LNCAP (cell line): ENCODE measurements at regions not wholly inside any gene's neighbourhood (a gene's known extent, or its start where the extent isn't known, plus 50 kb on each side); places are given as distances from the start of the nearest gene placed in this dataset.

ENCODE experiments used
- CTCF ChIP-seq: fragments of 450-650 bp; IDR thresholded peaks from 2 replicates; pipeline ENCODE4 v1.5.1; 2017; ENCODE audit warnings: mild to moderate bottlenecking

GRCh38 chr3:82308755-82309154, 547.3 kb upstream of the GBE1 start:
- no peak for TF ChIP-seq CTCF

- TF ChIP-seq CTCF, result no peak
Measured at GRCh38 chr3:82306189-82306588, 544.7 kb upstream of the GBE1 start.

- TF ChIP-seq CTCF, result no peak
Measured at GRCh38 chr3:82294609-82295008, 533.2 kb upstream of the GBE1 start.

- no peak for TF ChIP-seq CTCF
Measured at GRCh38 chr3:82293867-82294266, 532.4 kb upstream of the GBE1 start.

GRCh38 chr3:82293435-82293834, 532.0 kb upstream of the GBE1 start:
- TF ChIP-seq CTCF, result no peak

- no peak for TF ChIP-seq CTCF
Measured at GRCh38 chr3:82287562-82287961, 526.1 kb upstream of the GBE1 start.

- TF ChIP-seq CTCF, result no peak
Measured at GRCh38 chr3:82281205-82281604, 519.8 kb upstream of the GBE1 start.

- TF ChIP-seq CTCF, result no peak
Measured at GRCh38 chr3:82276992-82277391, 515.5 kb upstream of the GBE1 start.
